Hematopoietic multipotent progenitor cell treated with erythropoietin and hydrocortisone succinate and interleukin-3 and kit ligand, for 17 days (in vitro differentiated cells): ENCODE measurements at regions not wholly inside any gene's neighbourhood (a gene's known extent, or its start where the extent isn't known, plus 50 kb on each side); places are given as distances from the start of the nearest gene placed in this dataset.
"Not testable (repeated sequence)": the region's sequence is repeated elsewhere in the genome, so short reads cannot be mapped to it uniquely, and the experiment has no call there.

Experiments
- DNase-seq: peaks from one replicate; pipeline ENCODE4 v3.0.0-alpha.2; 2015; ENCODE audit warnings: low spot score

DNA sequence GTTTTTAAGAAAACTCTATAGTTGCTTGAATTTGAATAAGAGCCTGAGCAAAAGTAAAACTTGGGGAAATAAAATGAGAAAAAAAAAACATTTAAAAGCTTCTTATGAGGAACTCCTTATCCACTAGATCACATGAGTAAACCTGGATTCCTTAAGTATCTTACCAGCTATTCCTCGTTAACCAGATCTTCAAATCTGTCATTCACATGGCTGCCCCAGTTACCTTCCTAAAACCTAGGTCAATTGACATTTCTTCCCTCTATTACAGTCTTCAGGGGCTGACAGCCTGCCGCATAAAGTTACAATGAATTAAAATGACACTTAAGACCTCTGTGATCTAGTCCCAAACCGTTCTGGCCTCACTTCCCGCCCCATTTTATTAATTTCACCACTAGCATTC is 583.6 kb downstream of the NR2F2 start:
- DNase-seq: no peak

DNA sequence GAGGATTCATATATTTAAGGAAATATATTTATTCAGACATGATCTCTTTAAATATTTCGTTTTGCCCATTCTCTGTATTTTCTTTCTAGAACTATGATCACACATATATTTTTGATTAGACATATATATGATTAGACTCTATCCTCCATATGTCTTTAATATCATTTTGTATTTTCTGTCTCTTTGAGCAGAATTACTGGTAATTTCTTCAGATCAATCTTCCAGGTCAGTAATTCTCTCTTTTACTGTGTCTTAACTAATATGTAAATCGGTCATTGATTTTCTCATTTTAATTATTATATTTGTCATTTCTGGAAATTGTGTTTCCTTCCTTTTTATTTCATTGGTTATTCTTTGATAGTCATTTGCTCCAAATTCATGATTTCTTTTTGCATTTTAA is 586.2 kb downstream of the NR2F2 start:
- DNase-seq: no peak

- no peak for DNase-seq
Measured at GRCh38 chr15:96924570-96924969, 594.1 kb downstream of the NR2F2 start.

- no peak for DNase-seq
Measured at GRCh38 chr15:96947296-96948229, 617.1 kb downstream of the NR2F2 start.

- no peak for DNase-seq
Measured at GRCh38 chr15:96948981-96949380, 618.5 kb downstream of the NR2F2 start.

GRCh38 chr15:96958721-96959120 is 628.2 kb downstream of the NR2F2 start:
- DNase-seq: no peak

GRCh38 chr15:96959501-96959900 is 629.0 kb downstream of the NR2F2 start:
- DNase-seq: no peak

GRCh38 chr15:96960711-96961480 is 630.4 kb downstream of the NR2F2 start:
- DNase-seq: no peak

- DNase-seq: no peak
Measured at GRCh38 chr15:96966554-96966953, 636.1 kb downstream of the NR2F2 start.

- no peak for DNase-seq
Measured at GRCh38 chr15:96969732-96970710, 639.5 kb downstream of the NR2F2 start.

DNA sequence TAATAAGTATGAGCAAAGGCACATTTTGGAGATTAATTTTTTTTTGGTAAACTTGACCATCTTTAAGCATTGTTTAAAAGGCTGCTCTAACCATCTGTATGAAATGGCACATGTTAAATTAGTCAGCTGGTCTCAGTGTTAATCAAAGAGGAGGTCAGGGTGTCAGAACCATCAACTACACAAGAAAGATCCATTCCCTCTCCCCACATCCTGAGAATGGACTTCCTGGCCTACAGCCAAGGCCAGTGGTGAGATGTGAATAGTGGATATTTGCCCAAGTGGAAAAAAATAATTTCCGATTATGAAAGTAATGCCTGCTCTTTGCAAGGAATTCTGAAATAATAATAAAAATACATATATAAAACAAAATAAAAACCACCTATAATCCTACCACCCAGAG is 641.7 kb downstream of the NR2F2 start:
- no peak for DNase-seq

DNA sequence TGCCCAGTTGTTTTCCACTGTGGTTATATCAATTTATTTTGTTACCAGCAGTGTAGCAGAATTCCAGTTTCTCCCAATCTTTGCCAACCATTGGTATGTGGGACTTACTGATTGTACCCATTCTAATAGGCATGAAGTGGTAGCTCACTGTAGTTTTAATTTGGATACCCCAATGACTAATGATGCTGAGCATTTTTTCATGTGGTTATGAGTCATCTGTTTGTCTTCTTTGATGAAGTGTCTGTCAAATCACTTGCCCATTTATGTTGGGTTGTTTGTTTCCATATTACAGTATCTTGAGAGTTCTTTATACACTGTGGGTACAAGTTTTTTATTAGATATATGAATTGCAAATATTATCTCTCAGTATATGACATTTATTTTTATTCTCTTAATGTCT is 644.3 kb downstream of the NR2F2 start:
- DNase-seq: no peak

DNA sequence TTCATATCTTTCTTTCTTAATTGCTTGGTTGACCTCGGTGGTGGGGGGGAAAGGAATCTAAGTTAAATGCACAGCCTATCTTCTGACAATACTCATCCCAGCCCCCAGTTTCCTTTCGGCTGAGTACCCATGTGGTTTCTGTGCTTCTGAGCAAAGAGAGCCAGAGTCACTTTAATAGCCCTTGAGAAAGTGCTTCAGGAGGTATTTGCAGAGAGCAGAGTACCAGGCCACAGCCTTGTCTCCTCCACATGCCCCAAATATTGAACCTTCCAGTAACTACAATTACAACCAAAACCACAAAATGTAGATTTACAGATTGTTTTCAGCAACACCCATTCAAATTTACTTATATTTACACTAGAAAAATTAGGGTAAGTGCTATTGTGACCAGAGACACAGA is 647.4 kb downstream of the NR2F2 start:
- DNase-seq: no peak

DNA sequence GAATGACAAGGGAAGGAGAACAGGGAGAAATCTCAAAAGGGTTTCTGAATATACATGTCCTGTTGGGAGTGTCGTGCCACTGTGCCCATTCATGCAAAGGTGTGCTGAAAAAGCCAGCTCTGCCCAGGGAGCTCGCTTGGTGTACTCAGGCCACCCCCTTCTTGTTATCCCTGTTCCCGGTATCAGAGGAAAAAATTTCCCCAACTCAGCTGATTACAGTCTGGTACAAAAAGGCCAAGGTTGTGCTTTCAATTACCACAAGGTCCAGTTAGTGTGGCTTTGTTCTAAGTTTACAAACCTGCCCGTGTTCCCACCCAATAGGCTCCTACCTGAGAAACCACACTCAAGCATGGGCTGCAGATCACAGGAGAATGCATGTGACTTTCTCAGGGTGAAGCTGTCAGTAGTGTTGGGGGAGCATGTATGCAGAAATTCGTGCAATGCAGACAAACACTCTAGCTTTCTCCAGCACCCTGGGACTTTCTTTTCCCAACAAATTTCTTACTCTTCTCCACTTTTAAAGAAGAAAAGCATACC is 648.5 kb downstream of the NR2F2 start:
- DNase-seq: no peak

DNA sequence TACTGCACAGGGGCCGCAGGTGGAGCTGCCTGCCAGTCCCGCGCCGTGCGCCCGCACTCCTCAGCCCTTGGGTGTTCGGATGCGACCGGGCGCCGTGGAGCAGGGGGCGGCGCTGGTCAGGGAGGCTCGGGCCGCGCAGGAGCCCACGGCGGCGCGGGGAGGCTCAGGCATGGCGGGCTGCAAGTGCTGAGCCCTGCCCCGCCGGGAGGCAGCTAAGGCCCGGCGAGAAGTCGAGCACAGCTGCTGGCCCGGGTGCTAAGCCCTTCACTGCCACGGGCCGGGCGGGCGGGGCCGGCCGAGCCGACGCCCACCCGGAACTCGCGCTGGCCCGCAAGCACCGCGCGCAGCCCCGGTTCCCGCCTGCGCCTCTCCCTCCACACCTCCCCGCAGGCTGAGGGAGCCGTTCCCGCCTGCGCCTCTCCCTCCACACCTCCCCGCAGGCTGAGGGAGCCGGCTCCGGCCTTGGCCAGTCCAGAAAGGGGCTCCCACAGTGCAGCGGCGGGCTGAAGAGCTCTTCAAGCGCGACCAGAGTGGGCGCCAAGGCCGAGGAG is 653.7 kb downstream of the NR2F2 start:
- not testable (repeated sequence) for DNase-seq

- DNase-seq: no peak
Measured at GRCh38 chr15:96992817-96993216, 662.3 kb downstream of the NR2F2 start.

GRCh38 chr15:96997538-96997937 is 667.0 kb downstream of the NR2F2 start:
- DNase-seq: no peak

GRCh38 chr15:97009031-97009431 is 678.5 kb downstream of the NR2F2 start:
- no peak for DNase-seq

- no peak for DNase-seq
Measured at GRCh38 chr15:97012986-97013385, 682.5 kb downstream of the NR2F2 start.

DNA sequence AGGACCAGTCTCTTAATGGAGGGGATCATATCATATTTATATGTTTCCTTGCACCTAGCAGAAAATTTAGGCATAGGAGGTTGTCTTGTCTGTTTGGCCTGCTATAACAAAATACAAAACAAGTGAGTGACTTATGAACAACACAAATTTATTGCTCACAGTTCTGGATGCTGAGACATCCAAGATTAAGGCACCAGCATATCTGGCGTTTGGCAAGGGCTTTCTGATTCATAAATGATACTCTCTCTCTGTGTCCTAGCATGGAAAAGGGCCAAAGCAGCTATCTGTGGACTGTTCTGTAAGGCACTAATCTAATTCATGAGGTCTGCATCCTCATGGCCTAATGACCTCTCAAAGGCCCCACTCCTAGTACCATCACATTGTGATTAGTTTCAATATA is 683.0 kb downstream of the NR2F2 start:
- no peak for DNase-seq

- no peak for DNase-seq
Measured at GRCh38 chr15:97014001-97014400, 683.5 kb downstream of the NR2F2 start.

- no peak for DNase-seq
Measured at GRCh38 chr15:97023488-97023844, 693.0 kb downstream of the NR2F2 start.
